Karpas-422 (cell line): ENCODE measurements at regions not wholly inside any gene's neighbourhood (a gene's known extent, or its start where the extent isn't known, plus 50 kb on each side); places are given as distances from the start of the nearest gene placed in this dataset.

Experiments
- DNase-seq: peaks from one replicate; pipeline ENCODE4 v3.0.0-alpha.2; 2015
- H2AFZ ChIP-seq: fragments of 200-600 bp; sonication (generic); 2 replicates; pipeline ENCODE4 v1.6.1; 2014; ENCODE audit warnings: antibody characterized with exemption, low read length, mixed read lengths
- H3K27ac ChIP-seq: fragments of 200-600 bp; sonication (generic); 2 replicates; pipeline ENCODE4 v1.5.1; 2014; ENCODE audit warnings: mild to moderate bottlenecking, low read length, moderate library complexity
- H3K27me3 ChIP-seq: fragments of 200-600 bp; sonication (generic); 2 replicates; pipeline ENCODE4 v1.6.1; 2014; ENCODE audit warnings: low read length, mixed read lengths
- H3K36me3 ChIP-seq: fragments of 200-600 bp; sonication (generic); 2 replicates; pipeline ENCODE4 v1.6.1; 2014; ENCODE audit warnings: low read length, mixed read lengths; ENCODE audit not compliant: insufficient read depth
- H3K4me1 ChIP-seq: fragments of 200-600 bp; sonication (generic); 2 replicates; pipeline ENCODE4 v1.6.1; 2014; ENCODE audit warnings: mild to moderate bottlenecking, low read length, mixed read lengths
- H3K4me2 ChIP-seq: fragments of 200-600 bp; sonication (generic); 2 replicates; pipeline ENCODE4 v1.6.1; 2014; ENCODE audit warnings: low read length, low read depth, mild to moderate bottlenecking; ENCODE audit not compliant: poor library complexity, severe bottlenecking
- H3K4me3 ChIP-seq: fragments of 200-600 bp; sonication (generic); 2 replicates; pipeline ENCODE4 v1.5.1; 2014; ENCODE audit warnings: mild to moderate bottlenecking, antibody characterized with exemption, low read length, mixed read lengths
- H3K79me2 ChIP-seq: fragments of 200-600 bp; sonication (generic); 2 replicates; pipeline ENCODE4 v1.6.1; 2014; ENCODE audit warnings: mild to moderate bottlenecking, low read length, mixed read lengths
- H3K9ac ChIP-seq: fragments of 200-600 bp; sonication (generic); 2 replicates; pipeline ENCODE4 v1.6.0; 2014; ENCODE audit warnings: low read length
- H3K9me2 ChIP-seq: fragments of 200-600 bp; sonication (generic), shearing (Covaris generic); replicated peaks from 2 replicates; pipeline ENCODE4 v1.6.0; 2014; ENCODE audit warnings: mild to moderate bottlenecking, low read length, moderate library complexity; ENCODE audit not compliant: insufficient read depth
- H3K9me3 ChIP-seq: fragments of 300-700, 200-600 bp; sonication (generic); 2 replicates; pipeline ENCODE4 v1.6.1; 2014; ENCODE audit warnings: low read length, mixed read lengths
- H4K20me1 ChIP-seq: fragments of 200-600 bp; sonication (generic); 2 replicates; pipeline ENCODE4 v1.6.1; 2014; ENCODE audit warnings: mild to moderate bottlenecking, antibody characterized with exemption, low read length, low read depth; ENCODE audit not compliant: insufficient read depth

DNA sequence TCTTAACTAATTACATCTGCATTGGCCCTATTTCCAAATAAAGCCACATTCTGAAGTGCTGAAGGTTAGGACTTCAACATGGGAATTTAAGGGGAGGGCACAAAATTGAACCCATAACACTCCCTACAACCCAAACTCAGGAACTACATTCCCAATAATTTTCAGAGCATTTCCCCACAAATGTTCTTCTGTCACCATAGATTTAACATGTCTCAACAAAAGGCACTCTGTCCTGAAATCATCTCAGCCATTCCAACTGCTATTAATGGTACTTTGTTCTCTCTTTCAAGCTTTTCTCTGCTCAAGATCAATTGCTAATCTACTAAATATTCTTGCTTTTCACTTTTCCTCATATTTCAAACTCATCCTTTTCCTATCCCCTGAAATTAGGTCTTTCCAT is 74.0 kb upstream of the SOX1 start:
- DNase-seq, result peak; percentile 5
- Histone ChIP-seq H3K9me2 (no peaks in the 10 kb centered on the region), H3K9ac (no peak overlapping the region), H3K36me3 (no peaks in the 10 kb centered on the region), H3K27me3 (no peaks in the 10 kb centered on the region), H3K27ac (no peak overlapping the region), H4K20me1 (no peaks in the 10 kb centered on the region), H3K79me2 (no peaks in the 10 kb centered on the region), H3K4me2 (no peak overlapping the region), H3K4me1 (no peaks in the 10 kb centered on the region), H2AFZ (no peak overlapping the region), H3K9me3 (peaks cover 3% of the 10 kb centered on the region; the same call in 1 of the 2 replicates), H3K4me3 (no peak overlapping the region)

DNA sequence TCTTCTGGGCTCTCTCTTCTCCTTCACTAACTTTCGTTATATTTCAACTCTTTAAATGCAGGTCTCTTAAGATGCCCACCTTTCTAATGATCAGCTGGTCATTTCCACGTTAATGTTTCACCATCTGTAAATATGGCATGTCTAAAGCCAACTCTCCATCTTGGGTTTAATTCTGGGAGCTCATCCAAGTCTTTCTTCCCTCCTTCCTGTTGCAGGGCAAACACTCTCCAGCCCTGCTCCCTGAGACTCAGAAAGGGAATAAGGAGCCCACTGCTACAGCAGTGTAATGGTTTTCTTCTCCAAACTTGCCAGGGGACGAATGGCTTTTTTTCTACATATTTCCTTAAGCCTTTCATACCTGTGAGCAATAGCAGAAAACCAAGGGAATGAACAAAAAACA is 73.3 kb upstream of the SOX1 start:
- no peak overlapping the region for H3K4me3 ChIP-seq
- H3K27me3 ChIP-seq, result no peaks in the 10 kb centered on the region
- no peak for DNase-seq
- H3K4me1 ChIP-seq, result no peaks in the 10 kb centered on the region
- peaks cover 3% of the 10 kb centered on the region; the same call in 1 of the 2 replicates for H3K9me3 ChIP-seq
- no peak overlapping the region for H3K4me2 ChIP-seq
- no peaks in the 10 kb centered on the region for H3K36me3 ChIP-seq
- no peaks in the 10 kb centered on the region for H3K79me2 ChIP-seq
- H4K20me1 ChIP-seq, result no peaks in the 10 kb centered on the region
- H3K27ac ChIP-seq, result no peak overlapping the region
- H2AFZ ChIP-seq, result no peak overlapping the region
- no peak overlapping the region for H3K9ac ChIP-seq
- no peaks in the 10 kb centered on the region for H3K9me2 ChIP-seq

DNA sequence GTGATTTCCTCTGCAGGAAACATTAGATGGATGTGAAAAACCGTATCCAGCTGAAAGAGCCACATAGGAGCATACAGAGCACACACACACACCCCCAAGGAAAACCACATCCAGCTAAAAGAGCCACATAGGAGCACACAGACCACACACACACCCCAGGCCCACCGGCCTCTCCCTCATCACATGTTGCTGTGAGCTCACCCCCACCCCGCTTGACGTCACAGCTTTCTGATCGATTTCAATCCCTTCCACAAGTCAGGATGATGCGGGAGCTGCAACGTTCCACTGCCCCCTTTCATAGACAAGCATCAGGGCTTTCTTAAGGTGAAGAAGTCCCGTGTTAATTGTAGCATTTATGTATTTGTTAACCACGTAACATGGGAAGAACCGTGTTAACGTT is 72.4 kb upstream of the SOX1 start:
- Histone ChIP-seq H3K4me1 (no peaks in the 10 kb centered on the region), H3K4me3 (no peak overlapping the region), H3K27ac (no peak overlapping the region), H3K9me2 (no peaks in the 10 kb centered on the region), H3K27me3 (no peaks in the 10 kb centered on the region), H2AFZ (no peak overlapping the region), H4K20me1 (no peaks in the 10 kb centered on the region), H3K4me2 (no peak overlapping the region), H3K79me2 (no peaks in the 10 kb centered on the region), H3K36me3 (no peaks in the 10 kb centered on the region), H3K9me3 (peaks cover 3% of the 10 kb centered on the region; the same call in 1 of the 2 replicates), H3K9ac (no peak overlapping the region)
- peak; percentile 11 for DNase-seq

DNA sequence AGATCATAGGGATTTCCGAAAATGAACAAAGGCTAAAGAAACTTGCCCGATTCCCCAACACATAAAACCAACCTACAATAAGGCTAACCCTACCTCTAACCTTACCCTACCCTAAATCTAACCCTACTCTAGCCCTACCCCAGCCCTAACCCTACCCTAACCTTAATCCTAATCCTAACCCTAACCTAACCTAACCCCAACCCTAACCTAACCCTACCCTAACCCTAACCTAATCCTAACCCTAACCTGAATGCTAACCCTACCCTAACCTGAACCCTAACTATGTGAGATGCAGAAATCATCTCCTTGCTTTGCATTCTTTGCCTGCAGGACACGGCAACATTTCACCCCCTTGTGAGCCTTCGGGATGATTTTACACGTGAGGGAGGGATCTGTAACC is 67.6 kb upstream of the SOX1 start:
- no peaks in the 10 kb centered on the region for H3K27me3 ChIP-seq

DNA sequence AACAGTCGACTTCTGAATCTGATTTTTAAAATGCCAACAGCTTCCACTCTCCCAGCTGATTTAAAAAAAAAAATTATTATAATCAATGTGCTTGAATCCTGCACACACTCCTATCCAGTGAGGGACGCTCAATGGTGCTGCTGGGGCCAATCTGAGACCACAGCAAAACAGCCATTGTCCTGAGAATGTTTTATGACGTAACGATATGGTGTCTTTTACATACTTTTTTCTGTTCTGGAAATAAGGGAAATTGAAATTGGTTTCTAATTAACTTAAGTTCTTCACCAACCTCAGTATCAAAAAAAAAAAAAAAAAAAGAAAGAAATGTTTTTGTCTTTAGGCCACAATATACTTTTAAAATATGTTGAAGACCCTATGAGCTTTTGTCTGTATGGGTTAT is 66.1 kb upstream of the SOX1 start:
- H3K9ac ChIP-seq, result no peak overlapping the region
- DNase-seq, result peak; percentile 6
- no peaks in the 10 kb centered on the region for H3K79me2 ChIP-seq
- no peak overlapping the region for H3K27ac ChIP-seq
- H2AFZ ChIP-seq, result no peak overlapping the region
- no peaks in the 10 kb centered on the region for H3K4me1 ChIP-seq
- H3K36me3 ChIP-seq, result no peaks in the 10 kb centered on the region
- H3K9me2 ChIP-seq, result no peaks in the 10 kb centered on the region
- no peaks in the 10 kb centered on the region for H4K20me1 ChIP-seq
- H3K27me3 ChIP-seq, result no peaks in the 10 kb centered on the region
- no peak overlapping the region for H3K4me3 ChIP-seq
- H3K4me2 ChIP-seq, result no peak overlapping the region
- H3K9me3 ChIP-seq, result no peaks in the 10 kb centered on the region

More for the DNA sequence above, 67.6 kb upstream of the SOX1 start:
- H3K4me2 ChIP-seq, result no peak overlapping the region
- H3K36me3 ChIP-seq, result no peaks in the 10 kb centered on the region
- H3K9ac ChIP-seq, result no peak overlapping the region
- H3K4me1 ChIP-seq, result no peaks in the 10 kb centered on the region
- no peaks in the 10 kb centered on the region for H4K20me1 ChIP-seq
- no peaks in the 10 kb centered on the region for H3K9me2 ChIP-seq
- no peaks in the 10 kb centered on the region for H3K9me3 ChIP-seq
- H3K4me3 ChIP-seq, result no peak overlapping the region
- no peaks in the 10 kb centered on the region for H3K79me2 ChIP-seq
- no peak overlapping the region for H3K27ac ChIP-seq
- H2AFZ ChIP-seq, result no peak overlapping the region
- peak; percentile 10 for DNase-seq

DNA sequence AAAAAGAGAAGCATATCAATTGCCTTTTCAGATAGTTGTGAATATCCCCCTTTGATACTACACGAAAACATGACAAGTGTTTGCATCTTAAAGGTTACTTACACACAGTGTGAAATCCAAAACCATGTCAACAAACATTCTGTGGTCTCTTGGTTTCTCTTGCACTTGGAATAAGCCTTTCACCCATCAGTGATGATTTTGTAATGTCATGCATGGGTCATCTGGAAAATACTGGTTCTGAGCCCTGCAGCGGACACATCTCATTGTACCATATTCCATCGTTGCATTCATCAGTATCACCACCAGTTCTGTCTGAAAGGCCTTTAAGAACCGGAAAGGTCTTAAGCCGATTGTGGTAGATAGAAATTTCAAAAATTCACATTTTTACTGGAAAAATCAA is 65.4 kb upstream of the SOX1 start:
- Histone ChIP-seq H3K79me2 (no peaks in the 10 kb centered on the region), H3K4me3 (no peak overlapping the region), H3K9me2 (no peaks in the 10 kb centered on the region), H3K4me1 (no peaks in the 10 kb centered on the region), H3K27ac (no peak overlapping the region), H3K36me3 (no peaks in the 10 kb centered on the region), H2AFZ (no peak overlapping the region), H3K27me3 (no peaks in the 10 kb centered on the region), H3K9ac (no peak overlapping the region), H4K20me1 (no peaks in the 10 kb centered on the region), H3K9me3 (no peaks in the 10 kb centered on the region), H3K4me2 (no peak overlapping the region)
- DNase-seq, result peak; percentile 14

DNA sequence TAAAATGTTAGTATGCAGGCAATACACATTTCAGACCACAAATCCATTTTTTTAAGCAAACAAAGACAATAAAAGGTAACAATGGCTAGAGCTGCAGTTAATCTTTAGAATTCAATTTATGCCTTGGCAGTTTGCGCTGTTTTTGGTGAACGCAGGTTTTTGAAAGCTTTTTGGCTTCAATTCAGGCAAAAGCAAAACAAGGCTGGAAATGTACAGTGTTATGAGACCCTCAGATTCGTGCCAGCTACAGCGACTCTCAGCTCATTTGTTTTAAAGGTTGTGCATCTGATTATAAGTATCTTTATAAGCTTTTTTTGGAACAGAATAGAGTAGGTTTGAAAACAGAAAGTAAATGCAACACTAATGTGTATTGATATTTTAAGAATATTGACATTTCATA is 63.6 kb upstream of the SOX1 start:
- Histone ChIP-seq H3K27ac (no peak overlapping the region), H3K9ac (no peak overlapping the region), H3K79me2 (no peaks in the 10 kb centered on the region), H3K9me2 (no peaks in the 10 kb centered on the region), H3K4me3 (no peak overlapping the region), H4K20me1 (no peaks in the 10 kb centered on the region), H3K4me1 (no peaks in the 10 kb centered on the region), H3K9me3 (no peaks in the 10 kb centered on the region), H3K4me2 (no peak overlapping the region), H3K36me3 (no peaks in the 10 kb centered on the region), H3K27me3 (no peaks in the 10 kb centered on the region), H2AFZ (no peak overlapping the region)
- DNase-seq, result peak; percentile 34

DNA sequence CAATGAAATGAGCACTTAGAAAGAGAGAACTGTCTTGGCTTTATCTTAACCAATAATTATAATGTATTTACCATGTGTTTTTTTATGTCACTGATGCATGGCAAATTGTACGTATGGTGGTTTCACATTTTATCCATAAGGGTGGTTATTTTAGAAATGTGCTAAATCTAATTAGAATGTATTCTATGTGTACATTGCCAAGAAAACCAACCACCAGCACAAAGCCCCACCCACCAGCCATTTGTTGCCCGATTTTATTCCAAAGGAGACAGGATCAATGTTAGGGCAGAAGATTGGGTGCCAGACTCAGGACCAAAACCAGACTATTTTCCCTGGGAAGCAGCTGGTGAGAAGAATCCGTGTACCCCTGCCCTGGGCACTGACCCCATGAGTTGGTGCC is 63.0 kb upstream of the SOX1 start:
- H3K9me3 ChIP-seq, result no peaks in the 10 kb centered on the region
- H3K4me2 ChIP-seq, result no peak overlapping the region
- no peaks in the 10 kb centered on the region for H3K4me1 ChIP-seq
- no peak overlapping the region for H3K9ac ChIP-seq
- H3K36me3 ChIP-seq, result no peaks in the 10 kb centered on the region
- no peaks in the 10 kb centered on the region for H3K27me3 ChIP-seq
- H4K20me1 ChIP-seq, result no peaks in the 10 kb centered on the region
- no peak overlapping the region for H2AFZ ChIP-seq
- no peak overlapping the region for H3K4me3 ChIP-seq
- no peaks in the 10 kb centered on the region for H3K9me2 ChIP-seq
- no peak overlapping the region for H3K27ac ChIP-seq
- H3K79me2 ChIP-seq, result no peaks in the 10 kb centered on the region
- no peak for DNase-seq

DNA sequence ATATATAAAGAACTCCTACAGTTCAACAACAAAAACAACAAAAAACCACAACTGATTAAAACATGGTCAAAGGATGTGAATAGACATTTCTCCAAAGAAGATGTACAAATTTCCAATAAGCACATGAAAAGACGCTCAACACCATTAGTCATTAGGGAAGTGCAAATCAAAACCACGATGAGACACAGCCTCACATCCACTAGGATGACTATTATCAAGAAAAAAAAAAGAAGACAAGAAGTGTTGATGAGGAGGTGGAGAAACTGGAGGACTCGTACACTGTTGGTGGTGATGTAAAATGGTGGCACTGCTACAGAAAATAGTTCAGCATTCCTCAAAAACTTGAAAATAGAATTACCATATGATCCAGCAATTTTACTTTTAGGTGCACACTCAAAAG is 61.0 kb upstream of the SOX1 start:
- H3K9me2 ChIP-seq, result no peaks in the 10 kb centered on the region
- H3K9ac ChIP-seq, result no peak overlapping the region
- H3K4me3 ChIP-seq, result no peak overlapping the region
- no peak overlapping the region for H3K27ac ChIP-seq
- H3K4me2 ChIP-seq, result no peak overlapping the region
- no peak overlapping the region for H2AFZ ChIP-seq
- H3K27me3 ChIP-seq, result no peaks in the 10 kb centered on the region
- H4K20me1 ChIP-seq, result no peaks in the 10 kb centered on the region
- no peak for DNase-seq
- no peaks in the 10 kb centered on the region for H3K36me3 ChIP-seq
- H3K4me1 ChIP-seq, result no peaks in the 10 kb centered on the region
- no peaks in the 10 kb centered on the region for H3K79me2 ChIP-seq
- H3K9me3 ChIP-seq, result no peaks in the 10 kb centered on the region
